A673 (cell line): ENCODE measurements at regions not wholly inside any gene's neighbourhood (a gene's known extent, or its start where the extent isn't known, plus 50 kb on each side); places are given as distances from the start of the nearest gene placed in this dataset.
"Not testable (repeated sequence)": the region's sequence is repeated elsewhere in the genome, so short reads cannot be mapped to it uniquely, and the experiment has no call there.

ENCODE experiments used
- BruUV-seq: library from RNA; stranded (reverse); fragments of 400-500 nt; replicated peaks from 2 replicates; lab custom pipeline; 2021; lab: Mats Ljungman, UMichigan
- CTCF ChIA-PET: fragments of 300-600 bp; sonication (Branson Sonifier 250); formaldehyde crosslinking; loops from one replicate; lab custom pipeline; 2022; ENCODE audit warnings: antibody characterized with exemption; lab: Charles Lee
- POLR2A ChIA-PET: fragments of 300-600 bp; sonication (Branson Sonifier 250); formaldehyde crosslinking; loops from one replicate; lab custom pipeline; 2022; ENCODE audit warnings: antibody characterized with exemption; ENCODE audit not compliant: low non-redundant PET; lab: Charles Lee
- DNase-seq: peaks from one replicate; pipeline ENCODE4 v3.0.0-alpha.2; 2015; ENCODE audit warnings: low spot score
- H3K27ac ChIP-seq: fragments of 200-600 bp; sonication (generic); 2 replicates; pipeline ENCODE4 v1.5.1; 2016; ENCODE audit warnings: mixed run types, low read depth, mild to moderate bottlenecking, mixed read lengths, antibody characterized with exemption, low read length; ENCODE audit not compliant: poor library complexity, severe bottlenecking
- H3K27me3 ChIP-seq: fragments of 200-600 bp; sonication (generic); replicated peaks from 2 replicates; pipeline ENCODE4 v1.6.1; 2017; ENCODE audit warnings: mixed run types, low read depth, mild to moderate bottlenecking, mixed read lengths, antibody characterized with exemption, low read length; ENCODE audit not compliant: insufficient read depth, poor library complexity
- H3K36me3 ChIP-seq: fragments of 200-600 bp; sonication (generic); 2 replicates; pipeline ENCODE4 v1.6.1; 2016; ENCODE audit warnings: mixed run types, mild to moderate bottlenecking, mixed read lengths, antibody characterized with exemption, low read length; ENCODE audit not compliant: insufficient read depth, poor library complexity, severe bottlenecking
- H3K4me1 ChIP-seq: fragments of 200-600 bp; sonication (generic); 2 replicates; pipeline ENCODE4 v1.6.1; 2017; ENCODE audit warnings: mixed run types, mild to moderate bottlenecking, mixed read lengths, antibody characterized with exemption, low read length; ENCODE audit not compliant: insufficient read depth, poor library complexity, severe bottlenecking
- H3K4me3 ChIP-seq: fragments of 200-600 bp; sonication (generic); 2 replicates; pipeline ENCODE4 v1.5.1; 2016; ENCODE audit warnings: low read depth, mixed run types, mild to moderate bottlenecking, mixed read lengths, low read length; ENCODE audit not compliant: poor library complexity, severe bottlenecking
- H3K9me3 ChIP-seq: fragments of 200-600 bp; sonication (generic); 2 replicates; pipeline ENCODE4 v1.6.1; 2016; ENCODE audit warnings: mixed run types, low read depth, mild to moderate bottlenecking, mixed read lengths, antibody characterized with exemption, low read length; ENCODE audit not compliant: poor library complexity, severe bottlenecking
- intact Hi-C: fragments of 100-400 bp; cut with micrococcal nuclease; formaldehyde crosslinking; loops from one replicate; pipeline ENCODE4 v1.10.0; 2022; ENCODE audit not compliant: unreplicated experiment

GRCh38 chr2:131832209-131832780 lies 304.6 kb downstream of the CCDC74A start:
- intact Hi-C loops, POLR2A ChIA-PET, DNase-seq, H3K4me1 ChIP-seq, H3K27me3 ChIP-seq, H3K4me3 ChIP-seq, H3K9me3 ChIP-seq, H3K36me3 ChIP-seq, CTCF ChIA-PET, H3K27ac ChIP-seq, BruUV-seq: not testable (repeated sequence)

- H3K9me3 ChIP-seq, H3K4me1 ChIP-seq, H3K36me3 ChIP-seq, CTCF ChIA-PET, H3K27ac ChIP-seq, intact Hi-C loops, DNase-seq, POLR2A ChIA-PET, H3K4me3 ChIP-seq, BruUV-seq, H3K27me3 ChIP-seq: not testable (repeated sequence)
These were observed 305.2 kb downstream of the CCDC74A start for GRCh38 chr2:131832917-131833316.

- H3K27ac ChIP-seq, H3K9me3 ChIP-seq, BruUV-seq, CTCF ChIA-PET, H3K36me3 ChIP-seq, H3K4me1 ChIP-seq, intact Hi-C loops, H3K27me3 ChIP-seq, POLR2A ChIA-PET, DNase-seq, H3K4me3 ChIP-seq: not testable (repeated sequence)
These were observed 305.9 kb downstream of the CCDC74A start for GRCh38 chr2:131833367-131834202.

- H3K36me3 ChIP-seq, CTCF ChIA-PET, intact Hi-C loops, H3K4me1 ChIP-seq, H3K27me3 ChIP-seq, BruUV-seq, POLR2A ChIA-PET, DNase-seq, H3K9me3 ChIP-seq, H3K27ac ChIP-seq, H3K4me3 ChIP-seq: not testable (repeated sequence)
These were observed 306.7 kb downstream of the CCDC74A start for GRCh38 chr2:131834203-131835020.

DNA sequence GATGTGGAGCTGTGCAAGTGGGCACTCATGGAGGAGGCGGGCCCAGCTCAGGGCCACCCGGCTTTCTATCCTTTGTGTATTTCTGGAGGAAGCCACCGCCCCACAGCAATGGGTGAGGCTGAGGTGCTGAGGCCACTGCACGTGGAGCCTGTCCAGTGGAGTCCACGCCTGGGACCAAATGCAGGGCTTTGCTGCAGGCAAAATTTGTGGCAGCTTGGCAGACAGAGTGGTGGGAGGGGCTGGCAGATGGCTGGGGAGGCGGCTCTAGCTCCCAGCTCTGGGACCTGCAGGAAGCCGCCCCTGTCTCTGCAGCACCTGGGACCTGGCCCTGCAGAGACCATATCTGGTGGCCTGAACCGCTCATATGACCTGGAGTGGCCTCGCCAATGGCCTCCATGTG lies 307.3 kb downstream of the CCDC74A start:
- CTCF ChIA-PET, H3K9me3 ChIP-seq, H3K36me3 ChIP-seq, H3K27ac ChIP-seq, intact Hi-C loops, H3K27me3 ChIP-seq, POLR2A ChIA-PET, BruUV-seq, H3K4me1 ChIP-seq, H3K4me3 ChIP-seq, DNase-seq: not testable (repeated sequence)
